ENCODE measurements at regions not wholly inside any gene's neighbourhood (a gene's known extent, or its start where the extent isn't known, plus 50 kb on each side); places are given as distances from the start of the nearest gene placed in this dataset.
A peak's percentile ranks its signal among the peaks of the same experiment; 100 is the strongest.

GRCh38 chr11:19320827-19321226, 80.1 kb upstream of the E2F8 start:
- DNase-seq: no peak

GRCh38 chr11:19316434-19316833, 75.7 kb upstream of the E2F8 start:
- no peak for DNase-seq

DNA sequence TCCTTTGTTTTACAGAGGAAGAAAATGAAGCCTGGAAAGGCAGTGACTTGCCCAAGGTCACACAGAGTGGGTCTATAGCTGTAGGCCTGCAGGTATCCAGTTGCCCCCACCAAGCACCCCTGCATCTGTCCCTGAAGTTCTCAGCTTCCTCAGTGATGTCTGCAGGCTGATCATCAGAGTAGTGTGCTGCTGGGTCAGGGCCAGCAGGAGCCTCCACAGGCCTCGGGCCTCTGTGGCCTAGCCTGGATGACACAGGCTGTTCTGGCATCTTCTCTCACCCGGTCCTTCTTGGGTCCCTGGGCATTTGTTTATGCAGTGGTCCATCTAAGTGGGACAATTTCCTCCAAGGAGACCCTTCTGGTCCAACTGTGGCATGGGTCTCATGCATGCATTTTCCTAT, 74.8 kb upstream of the E2F8 start:
- DNase-seq: no peak

GRCh38 chr11:19313140-19313539, 72.4 kb upstream of the E2F8 start:
- DNase-seq: no peak

DNA sequence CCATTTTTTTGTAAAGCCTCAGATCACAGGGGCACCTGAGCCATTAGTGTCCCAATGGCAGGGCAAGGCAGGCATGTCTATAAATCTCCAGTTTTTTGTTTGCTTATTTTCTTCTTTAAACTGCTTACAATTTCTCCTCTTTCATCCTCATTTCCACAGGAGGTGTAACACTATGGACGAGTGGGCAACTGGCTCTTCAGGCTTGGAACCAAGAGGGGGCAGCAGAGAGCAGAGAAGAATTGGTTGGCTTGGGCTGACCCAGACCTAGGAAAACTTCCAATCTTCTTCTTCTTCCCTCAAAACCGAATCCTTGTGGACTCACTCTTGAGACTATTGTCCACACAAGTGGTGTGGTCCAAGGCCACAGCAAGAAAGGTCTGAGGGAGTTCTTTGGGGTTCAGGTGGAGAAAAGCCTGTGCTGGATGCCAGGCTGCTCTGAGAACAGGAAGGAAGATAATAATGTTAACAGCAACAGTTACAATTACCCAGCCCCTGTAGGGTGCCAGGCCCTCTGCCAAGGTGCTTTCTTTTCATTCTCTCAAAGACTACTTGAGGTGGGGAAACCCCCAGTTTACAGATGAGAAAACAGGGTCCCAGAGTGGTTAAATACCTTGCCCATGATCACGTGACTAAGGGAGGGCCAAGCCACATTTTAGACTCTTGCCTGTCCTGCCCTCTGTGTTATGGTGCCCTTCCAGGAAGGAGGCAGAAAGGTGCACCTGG, 70.7 kb upstream of the E2F8 start:
- DNase-seq: peak; percentile 79

DNA sequence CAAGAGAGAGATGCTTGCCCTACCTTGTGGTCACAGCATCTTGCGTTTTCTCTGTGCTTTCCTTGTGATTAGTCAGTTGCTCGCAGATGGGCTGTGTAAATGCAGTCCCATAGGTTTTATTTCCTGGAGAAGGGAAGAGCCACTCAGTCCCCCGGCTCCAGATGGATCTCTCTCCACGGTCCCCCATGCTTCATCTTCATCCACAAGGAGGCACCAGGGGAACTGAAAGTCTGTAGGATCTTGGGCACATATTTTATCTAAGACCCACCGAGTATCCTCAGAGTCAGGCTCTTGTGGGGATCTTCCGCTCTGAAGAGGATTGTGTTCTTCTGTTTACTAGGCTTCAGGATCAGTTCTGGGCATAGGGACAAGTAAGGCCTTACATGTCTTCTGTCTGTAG, 66.8 kb upstream of the E2F8 start:
- DNase-seq: no peak

- DNase-seq: no peak
These were observed 65.6 kb upstream of the E2F8 start for GRCh38 chr11:19306179-19306944.

- DNase-seq: no peak
These were observed 60.6 kb upstream of the E2F8 start for GRCh38 chr11:19301361-19301760.

GRCh38 chr11:19294444-19294843, 53.7 kb upstream of the E2F8 start:
- peak; percentile 16 for DNase-seq

- no peak for DNase-seq
These were observed 50.3 kb upstream of the E2F8 start for GRCh38 chr11:19291064-19291463.

Measured in hematopoietic multipotent progenitor cell treated with erythropoietin and hydrocortisone succinate and interleukin-3 and kit ligand, for 6 days (in vitro differentiated cells).